ENCODE measurements at regions not wholly inside any gene's neighbourhood (a gene's known extent, or its start where the extent isn't known, plus 50 kb on each side); places are given as distances from the start of the nearest gene placed in this dataset.

GRCh38 chr11:12318791-12319438 is 58.5 kb upstream of the PARVA start:
- TF ChIP-seq REST (IDR thresholded peaks at IDR 0.05) (no peak), CTCF (IDR thresholded peaks at IDR 0.05) (no peak), ELK1 (IDR thresholded peaks at IDR 0.05; ENCODE audit: low read depth, low read length) (no peak), RAD21 (conservative IDR thresholded peaks at IDR 0.05 in 1 of 2, IDR thresholded peaks at IDR 0.05 in 1 of 2) (no peak), SMC3 (IDR thresholded peaks at IDR 0.05) (no peak), KDM5A (IDR thresholded peaks at IDR 0.05) (no peak), POLR2A (IDR thresholded peaks at IDR 0.05; ENCODE audit: low read length) (no peak), MAZ (IDR thresholded peaks at IDR 0.05; ENCODE audit: borderline replicate concordance, low read depth, low read length) (no peak), HDAC2 (IDR thresholded peaks at IDR 0.05) (no peak), PBX3 (IDR thresholded peaks at IDR 0.05) (no peak), E2F6 (IDR thresholded peaks at IDR 0.05; ENCODE audit: borderline replicate concordance, low read depth) (no peak)
